ENCODE measurements at regions not wholly inside any gene's neighbourhood (a gene's known extent, or its start where the extent isn't known, plus 50 kb on each side); places are given as distances from the start of the nearest gene placed in this dataset.
"Not testable (repeated sequence)": the region's sequence is repeated elsewhere in the genome, so short reads cannot be mapped to it uniquely, and the experiment has no call there.

- DNase-seq = no peak
These were observed 456.3 kb upstream of the MYT1L start for GRCh38 chr2:2787301-2787907.

DNA sequence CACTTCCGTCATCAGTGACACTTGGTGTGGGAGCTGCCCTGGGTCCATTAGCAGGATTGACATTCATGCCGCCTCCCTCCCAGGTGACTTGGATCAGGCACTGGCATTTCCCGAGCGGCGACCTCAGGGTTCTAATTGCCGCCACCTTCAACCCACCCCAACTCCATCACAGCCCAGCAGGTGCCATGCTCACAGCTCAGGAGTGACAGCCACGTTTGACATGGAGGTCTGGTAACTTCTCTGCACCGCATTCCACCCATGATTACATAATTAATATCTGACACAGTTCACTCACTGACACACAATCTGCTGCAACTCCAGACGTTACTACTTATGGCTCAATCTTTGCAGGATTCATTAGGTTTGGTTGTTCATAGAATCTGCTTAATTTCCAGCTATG is 450.9 kb upstream of the MYT1L start:
- no peak for DNase-seq

DNA sequence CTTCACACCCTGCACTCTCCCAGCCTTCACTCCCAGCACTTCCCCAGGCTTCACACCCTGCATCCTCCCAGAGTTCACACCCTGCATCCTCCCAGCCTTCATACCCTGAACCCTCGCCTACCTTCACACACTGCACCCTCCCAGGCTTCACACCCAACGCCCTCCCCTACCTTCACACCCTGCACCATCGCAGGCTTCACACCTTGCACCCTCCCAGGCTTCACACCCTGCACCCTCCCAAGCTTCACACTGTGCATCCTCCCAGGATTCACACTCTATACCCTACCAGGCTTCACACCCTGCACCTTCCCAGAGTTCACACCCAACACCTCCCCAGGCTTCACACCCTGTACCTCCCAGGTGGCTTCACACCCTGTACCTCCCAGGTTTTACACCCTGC is 448.7 kb upstream of the MYT1L start:
- DNase-seq = no peak

DNA sequence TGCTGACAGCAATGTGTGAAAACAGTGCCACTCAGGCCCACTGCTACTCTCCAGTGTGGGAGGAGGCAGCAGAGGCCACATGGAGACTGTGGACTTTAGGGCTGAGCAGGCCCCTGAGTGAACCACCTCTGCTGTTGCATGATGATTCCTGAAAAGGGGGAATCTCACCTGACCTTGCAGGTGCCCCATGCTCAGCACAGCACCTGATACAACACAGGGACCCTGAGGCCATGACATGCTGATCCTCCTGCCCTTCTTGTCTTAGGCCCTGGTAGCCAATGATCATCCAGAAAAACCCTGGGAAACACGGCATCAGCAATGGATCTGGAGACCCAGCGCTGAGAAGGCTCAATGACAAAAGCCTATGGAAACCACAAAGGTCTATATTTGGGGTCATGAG is 446.8 kb upstream of the MYT1L start:
- DNase-seq = no peak

- DNase-seq = no peak
These were observed 446.1 kb upstream of the MYT1L start for GRCh38 chr2:2777213-2777612.

- no peak for DNase-seq
These were observed 443.9 kb upstream of the MYT1L start for GRCh38 chr2:2775018-2775417.

GRCh38 chr2:2773692-2774091 is 442.6 kb upstream of the MYT1L start:
- DNase-seq = no peak

- DNase-seq = not testable (repeated sequence)
These were observed 442.0 kb upstream of the MYT1L start for GRCh38 chr2:2773080-2773479.

GRCh38 chr2:2771721-2772411 is 440.8 kb upstream of the MYT1L start:
- DNase-seq = no peak

- DNase-seq = no peak
These were observed 438.7 kb upstream of the MYT1L start for GRCh38 chr2:2769481-2770431.

- no peak for DNase-seq
These were observed 437.4 kb upstream of the MYT1L start for GRCh38 chr2:2768476-2768875.

GRCh38 chr2:2767837-2768236 is 436.8 kb upstream of the MYT1L start:
- DNase-seq = no peak

DNA sequence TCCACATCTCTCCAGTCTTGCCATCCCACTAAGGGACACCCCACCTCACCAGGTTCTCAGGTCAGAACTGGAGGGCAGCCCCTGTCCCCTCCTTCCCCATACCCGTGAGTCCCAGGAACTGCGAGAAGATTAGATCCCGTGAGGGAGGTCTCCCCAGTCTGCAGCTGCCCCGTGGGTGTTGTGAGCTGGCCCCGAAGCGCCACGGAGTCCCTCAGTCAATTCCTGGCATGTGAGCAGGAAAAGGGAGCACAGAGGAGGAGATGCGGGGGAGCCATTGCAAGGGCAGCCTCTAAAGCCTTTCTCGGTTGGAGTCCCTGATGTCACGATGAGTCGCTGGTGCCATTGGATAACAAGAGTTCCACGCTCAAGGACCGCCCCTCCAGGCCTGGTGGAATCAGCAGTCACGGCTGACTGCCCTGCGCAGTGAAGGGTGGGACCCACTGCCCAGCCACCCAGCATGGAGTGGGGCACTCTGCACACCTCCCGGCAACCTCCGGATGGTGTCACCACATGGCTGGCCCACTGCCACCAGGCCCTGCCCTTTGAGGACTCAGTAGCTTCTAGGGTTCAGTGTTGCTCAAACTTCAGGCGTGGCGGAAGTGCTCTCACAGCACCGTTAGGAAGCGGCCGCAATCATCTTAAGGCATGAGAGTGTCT is 434.9 kb upstream of the MYT1L start:
- DNase-seq = no peak

DNA sequence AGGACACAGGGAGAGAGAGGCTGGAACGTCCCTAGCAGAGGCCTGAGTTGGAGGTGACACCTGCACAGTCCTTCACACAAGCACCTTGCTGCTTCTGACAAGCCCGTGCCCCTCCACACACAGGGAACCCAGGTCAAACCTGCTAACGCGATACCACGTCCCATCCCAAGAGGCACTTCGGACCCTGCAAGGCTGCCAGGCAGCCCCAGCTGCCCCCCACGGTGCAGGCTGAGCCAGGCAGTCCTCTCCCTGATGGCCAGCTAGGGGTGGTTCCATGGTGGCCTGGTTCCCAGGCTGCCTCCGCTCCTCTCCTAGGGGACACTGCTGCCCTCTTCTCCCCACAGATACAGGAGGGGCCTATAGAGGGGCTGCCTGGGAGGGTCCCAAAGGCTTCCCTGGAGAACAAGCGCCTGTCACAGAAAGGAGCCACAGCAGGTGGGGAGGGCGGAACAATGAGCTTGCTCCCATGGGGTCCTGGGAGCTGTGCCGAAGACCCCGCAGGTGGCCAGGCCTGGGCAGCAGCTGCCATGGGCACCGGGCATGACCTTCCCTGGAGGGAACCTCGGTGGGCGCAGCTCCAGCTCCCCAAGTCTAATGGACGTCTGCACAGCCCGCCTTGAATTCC is 434.2 kb upstream of the MYT1L start:
- no peak for DNase-seq

DNA sequence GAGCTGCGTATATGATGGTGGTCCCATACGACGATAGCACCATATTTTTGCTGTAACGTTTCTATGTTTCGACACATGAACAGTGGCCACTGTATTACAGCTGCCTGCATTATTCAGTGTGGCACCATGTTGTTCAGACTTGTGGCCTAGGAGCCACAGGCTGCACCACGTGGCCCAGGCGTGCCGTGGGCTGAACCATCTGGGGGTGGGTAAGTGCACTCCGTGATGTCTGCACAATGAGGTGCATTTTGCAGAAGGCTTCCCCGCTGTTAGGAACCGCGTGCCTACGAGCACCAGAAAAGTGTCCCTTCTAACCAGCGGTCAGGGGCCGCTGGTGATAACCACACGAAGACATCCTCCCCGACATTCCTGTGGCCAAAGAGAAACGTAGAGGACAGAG is 433.7 kb upstream of the MYT1L start:
- DNase-seq = no peak

DNA sequence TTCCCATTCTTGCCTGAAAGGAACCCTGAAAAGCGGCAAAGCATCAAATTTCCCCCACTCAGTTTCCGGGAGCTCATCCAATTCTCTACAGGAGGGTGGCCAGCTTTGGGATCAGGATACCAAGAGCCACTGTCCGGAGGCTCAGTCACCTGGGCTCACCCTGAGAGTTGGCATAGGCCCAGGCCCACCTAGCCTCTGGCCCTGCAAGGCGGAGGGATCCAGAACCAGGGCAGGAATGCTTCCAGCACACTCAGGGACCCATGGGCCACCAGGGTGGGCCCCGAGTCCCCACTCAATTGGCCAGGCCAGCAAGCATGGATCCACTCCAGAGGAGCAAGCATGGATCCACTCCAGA is 432.9 kb upstream of the MYT1L start:
- DNase-seq = no peak

DNA sequence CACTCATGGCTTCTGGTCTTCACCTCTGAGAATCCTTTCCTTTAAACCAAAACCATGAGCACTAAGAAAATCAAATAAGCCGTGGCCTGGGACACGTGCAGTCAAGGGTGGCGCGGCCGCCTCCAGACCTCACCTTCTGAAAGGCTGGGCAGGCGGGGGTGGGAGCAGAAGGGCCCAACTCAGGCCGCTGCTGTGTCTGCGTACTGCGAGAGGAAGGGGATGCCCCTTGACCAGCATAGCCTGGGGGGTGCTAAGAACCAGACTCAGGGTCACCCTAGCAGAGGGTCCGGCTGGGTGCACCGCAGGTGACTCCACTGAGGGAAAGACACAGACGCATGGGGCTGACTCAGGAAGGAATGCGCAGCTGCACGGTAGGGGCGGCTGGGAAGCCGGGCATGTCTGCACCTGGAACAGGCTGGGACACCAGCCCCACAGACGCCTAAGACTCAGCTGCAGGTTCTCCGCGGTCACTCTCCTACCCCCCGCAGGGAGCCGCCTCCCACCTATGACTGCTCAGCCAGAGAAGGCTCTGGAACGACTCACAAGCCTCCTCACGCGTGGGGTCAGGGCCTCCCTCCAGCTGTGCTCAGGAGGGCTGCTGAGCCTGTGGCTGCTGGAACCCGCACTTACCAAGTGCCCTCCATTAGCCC is 432.4 kb upstream of the MYT1L start:
- DNase-seq = no peak

- no peak for DNase-seq
These were observed 431.8 kb upstream of the MYT1L start for GRCh38 chr2:2762913-2763312.

- no peak for DNase-seq
These were observed 431.3 kb upstream of the MYT1L start for GRCh38 chr2:2762166-2762908.

GRCh38 chr2:2758793-2759367 is 427.8 kb upstream of the MYT1L start:
- DNase-seq = no peak

DNA sequence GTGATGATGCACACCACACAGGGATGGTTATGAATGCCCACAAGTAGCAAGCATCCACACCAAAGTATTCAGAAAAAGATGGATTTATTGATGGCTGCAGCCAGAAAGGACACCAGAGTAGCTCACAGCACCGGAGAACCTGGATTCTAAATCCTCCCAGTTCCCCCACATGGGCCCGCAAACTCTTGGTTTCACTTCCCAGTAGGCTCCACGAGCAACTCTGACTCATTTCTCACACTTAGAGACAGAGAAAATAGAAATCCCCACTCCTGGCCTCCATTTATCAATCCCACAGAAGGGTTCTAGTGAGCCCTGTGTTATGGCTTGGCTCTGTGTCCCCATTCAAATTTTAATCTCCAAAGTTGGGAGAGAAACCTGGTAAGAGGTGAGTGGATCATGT is 426.7 kb upstream of the MYT1L start:
- no peak for DNase-seq
